Choroid plexus epithelial cell (primary cell): ENCODE measurements at regions not wholly inside any gene's neighbourhood (a gene's known extent, or its start where the extent isn't known, plus 50 kb on each side); places are given as distances from the start of the nearest gene placed in this dataset.

Experiments
- DNase-seq: peaks from one replicate; pipeline ENCODE4 v3.0.0-alpha.2; 2010; ENCODE audit warnings: low read depth
- H3K4me3 ChIP-seq: 2 replicates; pipeline ENCODE4 v1.5.1; 2011; ENCODE audit warnings: low read depth, mild to moderate bottlenecking, control low read depth, low read length, moderate library complexity
- CTCF ChIP-seq: conservative IDR thresholded peaks from 2 replicates; pipeline ENCODE4 v1.5.1; 2011; ENCODE audit warnings: low read depth, mild to moderate bottlenecking, control low read depth, inconsistent platforms, low read length, moderate library complexity

GRCh38 chr2:57291209-57291608 lies 755.4 kb upstream of the VRK2 start:
- no peak for DNase-seq
- TF ChIP-seq CTCF: no peak

GRCh38 chr2:57296795-57297517 lies 749.6 kb upstream of the VRK2 start:
- H3K4me3 ChIP-seq: no peak overlapping the region
- TF ChIP-seq CTCF: no peak
- DNase-seq: peak; percentile 1

More at GRCh38 chr2:57291209-57291608, 755.4 kb upstream of the VRK2 start:
- H3K4me3 ChIP-seq: no peak overlapping the region

- no peak for TF ChIP-seq CTCF
- H3K4me3 ChIP-seq: no peak overlapping the region
- no peak for DNase-seq
These were observed 732.9 kb upstream of the VRK2 start for GRCh38 chr2:57313678-57314077.

- no peak for DNase-seq
- TF ChIP-seq CTCF: no peak
- H3K4me3 ChIP-seq: no peak overlapping the region
These were observed 731.9 kb upstream of the VRK2 start for GRCh38 chr2:57314682-57315081.

GRCh38 chr2:57330447-57330846 lies 716.2 kb upstream of the VRK2 start:
- peak; percentile 44 for DNase-seq
- H3K4me3 ChIP-seq: no peak overlapping the region
- no peak for TF ChIP-seq CTCF

- no peak for DNase-seq
- no peak for TF ChIP-seq CTCF
- H3K4me3 ChIP-seq: no peak overlapping the region
These were observed 713.4 kb upstream of the VRK2 start for GRCh38 chr2:57333221-57333620.

GRCh38 chr2:57343391-57344006 lies 703.1 kb upstream of the VRK2 start:
- H3K4me3 ChIP-seq: no peak overlapping the region
- no peak for DNase-seq
- TF ChIP-seq CTCF: no peak
